NCI-H187 treated with DMSO at 0.1 percent for 48 hours (cell line): ENCODE measurements at regions not wholly inside any gene's neighbourhood (a gene's known extent, or its start where the extent isn't known, plus 50 kb on each side); places are given as distances from the start of the nearest gene placed in this dataset.
"Not testable (repeated sequence)": the region's sequence is repeated elsewhere in the genome, so short reads cannot be mapped to it uniquely, and the experiment has no call there.

Experiments used
- DNase-seq: peaks from one replicate; lab custom pipeline; 2025; lab: John Stamatoyannopoulos, UW

- no peak for DNase-seq
These were observed 392.3 kb downstream of the TMEM121 start for GRCh38 chr14:105918496-105919262.

GRCh38 chr14:105919458-105920150, 393.2 kb downstream of the TMEM121 start:
- no peak for DNase-seq

DNA sequence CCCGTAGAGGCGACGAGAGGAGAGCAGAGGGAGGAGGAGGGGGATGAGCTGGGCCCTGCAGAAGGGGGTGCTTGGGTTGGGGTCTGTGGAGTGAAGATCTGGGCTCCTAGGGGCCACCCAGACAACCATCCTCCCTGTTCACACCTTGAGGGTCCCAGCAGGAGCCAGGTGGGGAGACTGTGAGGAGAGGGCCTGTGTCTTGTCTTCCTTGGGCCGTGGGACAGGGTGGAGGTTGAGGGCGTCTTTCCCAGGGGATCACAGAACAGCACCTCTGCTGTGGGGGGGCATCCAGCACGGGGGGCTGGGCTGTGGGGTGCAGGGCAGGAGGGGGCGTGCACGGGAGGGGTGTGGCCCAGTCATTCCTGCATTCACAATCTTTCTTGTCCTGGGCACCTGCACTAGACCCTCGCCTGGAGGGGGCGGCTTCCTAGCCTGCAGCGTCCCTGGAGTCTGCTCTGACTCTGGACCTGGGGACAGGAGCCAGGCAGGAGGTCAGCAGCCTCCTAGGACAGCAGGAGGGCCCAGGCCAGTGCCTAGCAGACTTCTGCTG, 393.8 kb downstream of the TMEM121 start:
- not testable (repeated sequence) for DNase-seq

DNA sequence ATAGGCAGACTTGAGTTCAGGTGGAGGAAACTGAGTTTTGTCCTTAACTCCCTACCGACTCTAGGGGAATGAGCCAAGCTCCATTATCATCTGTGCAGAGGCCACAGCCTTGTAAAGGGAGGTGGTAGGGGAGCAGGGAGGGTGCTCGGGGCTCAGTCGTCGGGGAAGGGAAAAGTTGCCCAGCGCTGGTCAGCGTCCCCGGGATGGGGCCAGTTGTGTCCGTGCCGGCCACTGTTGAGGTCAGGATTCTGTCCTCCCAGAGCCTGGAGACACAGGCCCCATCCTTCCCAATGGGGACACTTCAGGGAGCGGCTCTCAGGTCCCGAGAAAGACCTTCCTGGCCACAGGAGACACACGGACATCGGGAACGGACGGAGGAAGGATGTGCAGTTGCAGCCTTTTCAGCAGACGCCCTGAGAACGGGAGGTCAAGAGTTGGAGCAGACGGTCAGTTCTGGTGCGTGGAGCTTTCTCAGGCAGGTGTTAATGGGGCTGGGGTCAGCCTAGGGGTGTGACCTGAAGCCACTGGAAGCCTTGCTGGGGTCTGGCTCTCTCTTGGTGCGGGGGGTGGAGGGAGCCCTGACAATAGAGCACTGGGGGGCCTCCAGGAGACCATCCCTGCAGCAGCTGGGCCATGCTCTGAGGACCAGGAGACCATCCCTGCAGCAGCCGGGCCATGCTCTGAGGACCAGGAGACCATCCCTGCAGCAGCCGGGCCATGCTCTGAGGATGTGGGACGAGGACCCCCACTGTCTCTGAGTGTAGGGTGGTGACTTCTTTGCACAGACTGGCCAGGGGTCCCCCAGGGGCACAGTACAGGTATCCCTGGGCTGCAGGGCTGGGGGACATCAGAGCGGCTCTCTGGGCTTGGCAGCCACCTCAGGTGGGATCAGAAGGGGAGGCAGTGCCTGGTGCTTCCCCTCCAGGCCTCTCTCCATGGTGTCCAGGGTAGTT, 394.7 kb downstream of the TMEM121 start:
- DNase-seq, result not testable (repeated sequence)

- DNase-seq, result not testable (repeated sequence)
These were observed 395.4 kb downstream of the TMEM121 start for GRCh38 chr14:105921781-105922180.

DNA sequence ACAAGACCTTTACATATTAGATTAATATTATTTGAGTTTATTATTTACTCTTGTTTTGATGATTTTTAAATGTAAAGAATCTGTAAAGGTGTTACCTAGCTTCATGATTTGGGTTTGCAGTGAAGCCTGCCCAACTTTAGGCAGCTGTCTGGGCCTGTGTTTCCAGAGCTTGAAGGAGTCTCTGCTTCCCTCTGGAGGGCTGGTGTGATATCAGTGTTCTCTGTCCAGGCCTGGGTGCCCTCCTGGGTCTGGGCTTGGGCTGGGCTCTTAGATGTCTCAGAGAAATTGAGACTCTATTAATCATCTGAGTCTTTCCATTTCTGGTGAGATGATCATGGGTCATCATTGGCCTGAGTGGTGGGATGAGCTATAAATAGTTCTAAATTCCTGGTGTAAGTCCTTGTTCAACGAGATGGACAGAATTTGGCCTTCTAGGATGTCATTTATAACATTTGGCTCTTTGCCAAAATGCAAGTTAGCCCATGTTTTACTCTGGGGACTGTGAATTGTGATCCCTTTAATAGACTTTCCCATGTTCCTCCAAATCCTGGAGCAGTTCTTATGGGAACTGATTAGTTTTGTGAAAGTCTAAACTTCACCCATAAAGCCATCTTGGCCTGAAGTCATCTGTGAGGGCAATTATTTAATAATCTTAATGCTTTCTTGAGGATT, 397.3 kb downstream of the TMEM121 start:
- not testable (repeated sequence) for DNase-seq

DNA sequence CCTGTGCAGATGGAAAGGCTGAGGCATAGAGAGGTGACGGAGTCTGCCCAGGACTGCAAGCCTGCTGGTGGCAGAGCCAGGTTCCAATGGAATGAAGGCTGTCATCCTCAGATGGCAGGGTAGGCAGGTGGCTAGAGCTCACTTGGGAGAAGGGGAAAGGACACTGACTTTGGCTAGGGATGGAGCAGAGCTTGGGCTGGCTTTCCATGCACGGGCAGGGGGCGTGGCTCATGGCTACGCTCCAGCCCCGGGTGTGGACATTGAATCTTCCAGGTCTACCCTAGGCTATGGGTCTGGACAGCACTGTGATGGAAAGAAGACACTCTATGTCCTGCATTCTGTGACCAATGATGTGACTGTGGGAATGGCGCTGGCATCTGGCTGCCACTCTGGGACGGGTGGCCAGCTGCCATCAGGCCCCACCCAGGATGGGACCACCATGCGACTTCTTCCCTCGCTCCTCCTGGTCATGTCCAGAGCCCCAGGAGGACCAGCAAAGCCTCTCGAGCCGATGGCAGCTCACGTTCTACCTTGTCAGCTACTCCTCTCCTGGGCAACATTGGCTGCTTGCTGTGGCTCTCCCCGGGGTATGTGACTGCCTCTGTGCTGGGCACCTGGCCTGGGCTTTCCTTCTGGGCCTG, 398.7 kb downstream of the TMEM121 start:
- DNase-seq, result no peak

GRCh38 chr14:105925615-105926372, 399.4 kb downstream of the TMEM121 start:
- DNase-seq, result no peak

DNA sequence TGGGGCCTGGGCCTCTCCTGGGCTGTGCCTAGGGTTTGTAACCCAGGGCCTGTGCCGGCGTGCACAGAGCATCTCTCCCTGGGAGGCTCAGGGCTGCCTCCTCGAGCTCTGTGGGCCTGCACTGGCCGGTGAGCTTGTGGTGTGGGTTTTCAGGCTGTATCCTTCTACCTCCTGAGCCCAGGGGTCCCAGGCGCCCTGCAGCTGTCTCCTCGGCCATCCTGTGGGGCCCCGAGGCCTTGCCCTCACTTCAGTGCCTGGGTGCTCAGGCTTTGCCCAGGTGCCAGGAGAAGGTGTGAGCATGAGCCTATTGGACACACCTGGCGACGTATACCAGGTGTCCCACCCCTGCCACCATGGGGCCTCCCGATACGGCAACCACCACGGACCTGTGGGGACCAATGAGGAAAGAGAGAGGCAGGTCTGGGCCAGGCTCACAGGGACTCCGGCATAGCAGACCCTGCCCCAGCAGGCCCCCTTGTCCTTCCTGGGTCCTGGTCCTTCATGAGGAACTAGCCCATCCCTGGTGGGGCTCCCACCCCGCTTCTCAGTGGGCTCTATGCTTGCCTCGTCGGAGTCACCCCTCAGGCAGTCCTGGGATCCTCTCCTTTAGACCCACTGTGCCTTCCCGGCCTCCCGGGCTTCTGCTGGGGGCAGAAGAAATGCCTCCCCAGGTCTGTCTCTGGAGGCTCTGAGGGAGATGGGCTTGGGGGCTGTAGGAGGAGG, 400.2 kb downstream of the TMEM121 start:
- no peak for DNase-seq

- no peak for DNase-seq
These were observed 401.0 kb downstream of the TMEM121 start for GRCh38 chr14:105927096-105928060.

DNA sequence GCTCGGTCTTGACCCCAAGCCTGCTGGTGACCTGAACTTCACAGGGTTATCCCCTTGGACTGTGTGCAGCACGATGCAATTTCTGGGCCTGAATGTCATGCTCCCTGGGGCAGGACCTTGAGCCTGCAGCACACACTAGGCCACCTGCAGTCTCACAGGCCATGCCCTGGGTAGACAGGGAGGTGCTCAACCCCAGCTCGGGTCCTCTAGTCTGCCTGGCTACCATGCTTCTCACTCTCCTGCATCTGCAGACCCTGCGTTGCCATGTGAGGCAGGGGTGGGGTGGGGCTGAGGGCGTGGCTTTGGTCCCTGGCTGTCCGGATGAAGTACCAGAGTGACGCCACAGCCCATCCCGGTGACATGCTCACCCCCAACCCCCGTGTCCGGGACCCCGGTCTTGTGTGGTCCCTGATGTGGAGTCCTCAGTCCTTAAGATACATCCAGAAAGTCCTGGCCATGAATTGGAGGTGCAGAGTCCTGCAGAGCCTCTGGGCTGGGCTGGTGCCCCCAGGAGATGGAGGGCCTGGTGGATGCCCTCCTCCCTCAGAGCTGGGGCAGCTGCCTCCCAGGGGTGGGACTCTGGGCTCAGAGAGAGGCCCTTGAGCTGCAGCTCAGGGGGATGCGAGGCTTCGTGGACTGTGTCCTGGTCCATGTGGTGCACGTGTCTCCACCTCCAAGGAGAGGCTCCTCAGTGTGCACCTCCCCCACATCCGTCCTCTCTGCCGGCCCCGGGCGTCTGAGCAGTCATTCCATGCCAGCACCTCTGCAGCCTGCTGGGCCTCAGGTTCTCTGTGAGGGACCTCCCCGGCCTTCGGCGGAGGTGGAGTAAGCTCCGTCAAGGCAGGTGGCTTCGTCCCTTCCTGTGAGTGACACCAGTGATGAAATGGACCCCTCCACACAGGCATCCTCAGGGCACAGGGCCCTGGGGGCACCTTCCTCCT, 402.1 kb downstream of the TMEM121 start:
- not testable (repeated sequence) for DNase-seq

DNA sequence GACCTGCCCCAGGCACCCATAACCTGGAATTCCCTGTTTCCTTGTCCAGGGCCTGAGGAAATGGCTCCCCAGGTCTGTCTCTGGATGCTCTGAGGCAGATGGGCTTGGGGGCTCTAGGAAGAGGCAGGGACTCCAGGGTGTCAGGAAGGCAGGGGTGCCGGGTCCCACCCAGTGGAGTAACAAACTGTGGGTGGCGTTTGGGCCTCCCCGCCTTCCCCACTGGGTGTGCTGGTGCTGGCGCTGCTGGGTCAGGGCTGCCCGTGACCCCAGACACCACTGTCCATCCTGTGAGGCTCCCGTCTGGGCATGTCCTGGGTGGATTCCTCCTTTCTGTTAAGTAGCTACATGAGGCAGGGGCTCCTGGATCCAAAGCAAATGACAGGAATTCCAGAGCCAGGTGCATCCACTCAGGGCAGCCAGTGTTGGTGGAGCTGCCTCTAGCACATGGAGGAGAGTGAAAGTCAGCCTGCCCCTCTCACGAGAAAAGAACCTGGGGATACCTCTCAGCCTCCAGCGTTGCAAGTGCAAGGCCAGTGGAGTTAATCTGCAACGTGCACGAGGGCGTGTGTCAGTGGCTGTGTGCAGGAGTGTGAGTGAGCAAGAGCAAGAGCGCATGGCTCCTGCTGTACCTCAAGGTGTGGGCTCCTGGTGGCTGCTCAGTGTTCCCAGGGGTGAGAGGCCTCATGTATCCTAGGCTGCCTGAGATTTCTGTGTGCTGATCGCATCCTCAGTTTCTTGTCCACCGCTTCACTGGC, 403.1 kb downstream of the TMEM121 start:
- no peak for DNase-seq

DNA sequence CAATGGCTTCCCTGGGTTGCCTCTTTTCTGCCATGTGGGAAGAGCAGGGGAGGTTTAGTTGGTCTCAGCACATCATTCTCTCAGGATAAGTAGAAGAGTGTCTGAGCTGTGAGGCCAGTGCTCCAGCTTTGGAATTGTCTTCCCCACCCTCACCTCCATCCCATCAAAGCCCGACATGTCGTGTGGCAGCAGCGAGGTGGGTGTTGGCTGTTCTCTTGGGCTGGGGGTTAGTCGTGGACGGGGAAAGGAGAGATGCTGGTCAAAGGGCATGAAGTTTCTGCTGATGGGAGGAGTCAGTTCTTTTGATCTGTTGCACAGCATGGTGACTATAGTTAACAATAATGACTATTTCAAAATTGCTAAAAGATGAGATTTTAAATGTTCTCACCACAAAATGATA, 404.2 kb downstream of the TMEM121 start:
- DNase-seq, result no peak

GRCh38 chr14:105931808-105932483, 405.6 kb downstream of the TMEM121 start:
- DNase-seq, result no peak

- DNase-seq, result no peak
These were observed 406.9 kb downstream of the TMEM121 start for GRCh38 chr14:105933238-105933637.

DNA sequence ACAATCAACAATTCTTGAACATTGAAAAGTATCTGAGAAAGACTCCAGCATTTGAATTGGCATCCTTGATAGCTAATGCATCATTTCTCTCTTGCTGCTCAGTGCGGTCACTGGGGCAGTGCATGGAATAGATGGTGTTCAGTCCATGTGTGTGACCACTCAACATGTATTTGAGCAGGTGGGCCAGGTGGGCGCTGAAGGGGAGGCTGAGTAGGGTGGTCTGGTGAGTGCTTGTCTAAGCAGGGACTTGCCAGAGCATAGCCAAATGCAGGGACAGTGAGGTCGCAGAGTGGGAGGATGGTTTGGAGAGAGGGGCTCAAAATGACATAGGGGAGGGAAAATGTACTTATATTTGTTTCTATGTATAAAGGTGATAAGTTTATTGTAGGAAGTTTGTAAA, 409.0 kb downstream of the TMEM121 start:
- no peak for DNase-seq
